MM.1S (cell line): ENCODE measurements at regions not wholly inside any gene's neighbourhood (a gene's known extent, or its start where the extent isn't known, plus 50 kb on each side); places are given as distances from the start of the nearest gene placed in this dataset.

Experiments used
- DNase-seq: peaks from one replicate; pipeline ENCODE4 v3.0.0-alpha.2; 2015
- H2AFZ ChIP-seq: fragments of 300-600 bp; sonication (generic); 2 replicates; pipeline ENCODE4 v1.6.0; 2016; ENCODE audit warnings: antibody characterized with exemption, low read length
- H3F3A ChIP-seq: fragments of 300-600 bp; sonication (generic); 2 replicates; pipeline ENCODE4 v1.6.1; 2016; ENCODE audit warnings: mild to moderate bottlenecking, antibody characterized with exemption, low read length, moderate library complexity, mixed read lengths; ENCODE audit not compliant: insufficient read depth
- H3K27ac ChIP-seq: fragments of 300-600 bp; sonication (generic); 2 replicates; pipeline ENCODE4 v1.5.1; 2016; ENCODE audit warnings: mild to moderate bottlenecking, low read length
- H3K27me3 ChIP-seq: fragments of 300-600 bp; sonication (generic); replicated peaks from 2 replicates; pipeline ENCODE4 v1.6.0; 2016; ENCODE audit warnings: low read length; ENCODE audit not compliant: insufficient read depth
- H3K36me3 ChIP-seq: fragments of 300-600 bp; sonication (generic); replicated peaks from 2 replicates; pipeline ENCODE4 v1.6.1; 2016; ENCODE audit warnings: mild to moderate bottlenecking, low read length, mixed read lengths; ENCODE audit not compliant: insufficient read depth
- H3K4me1 ChIP-seq: fragments of 300-600 bp; sonication (generic); 2 replicates; pipeline ENCODE4 v1.6.1; 2016; ENCODE audit warnings: low read length, mixed read lengths
- H3K4me2 ChIP-seq: fragments of 300-600 bp; sonication (generic); 2 replicates; pipeline ENCODE4 v1.6.0; 2016; ENCODE audit warnings: low read depth, low read length
- H3K4me3 ChIP-seq: fragments of 300-600 bp; sonication (generic); 2 replicates; pipeline ENCODE4 v1.5.1; 2016; ENCODE audit warnings: low read length, mixed read lengths
- H3K79me2 ChIP-seq: fragments of 300-600 bp; sonication (generic); 2 replicates; pipeline ENCODE4 v1.6.1; 2016; ENCODE audit warnings: mixed run types, low read length, mixed read lengths
- H3K9ac ChIP-seq: fragments of 300-600 bp; sonication (generic); 2 replicates; pipeline ENCODE4 v1.6.1; 2016; ENCODE audit warnings: low read length, mixed read lengths
- H3K9me2 ChIP-seq: fragments of 300-600 bp; sonication (generic); replicated peaks from 2 replicates; pipeline ENCODE4 v1.6.1; 2016; ENCODE audit warnings: mild to moderate bottlenecking, low read length, mixed read lengths; ENCODE audit not compliant: insufficient read depth
- H3K9me3 ChIP-seq: fragments of 300-600 bp; sonication (generic); replicated peaks from 2 replicates; pipeline ENCODE4 v1.6.1; 2016; ENCODE audit warnings: mild to moderate bottlenecking, low read length, mixed read lengths; ENCODE audit not compliant: insufficient read depth
- H4K20me1 ChIP-seq: fragments of 300-600 bp; sonication (generic); 2 replicates; pipeline ENCODE4 v1.6.1; 2016; ENCODE audit warnings: mild to moderate bottlenecking, low read length, moderate library complexity, mixed read lengths; ENCODE audit not compliant: insufficient read depth
- CTCF ChIP-seq: fragments of 300-600 bp; sonication (generic); IDR thresholded peaks from 2 replicates; pipeline ENCODE4 v1.5.1; 2016; ENCODE audit warnings: antibody characterized with exemption, low read length, mixed read lengths
- EZH2 ChIP-seq: fragments of 300-600 bp; sonication (generic); optimal IDR thresholded peaks from 2 replicates; pipeline ENCODE3; 2017; ENCODE audit warnings: low read depth, mild to moderate bottlenecking, antibody characterized with exemption, low read length, mixed read lengths
- EZH2phosphoT487 ChIP-seq: fragments of 300-600 bp; sonication (generic); IDR thresholded peaks from 2 replicates; pipeline ENCODE4 v1.6.1; 2018; ENCODE audit warnings: antibody characterized with exemption, low read length

- H3K79me2 ChIP-seq = no peaks in the 10 kb centered on the region
- no peak overlapping the region for H3K27ac ChIP-seq
- no peak overlapping the region for H3K9ac ChIP-seq
- DNase-seq = no peak
- no peaks in the 10 kb centered on the region for H3K4me1 ChIP-seq
- H3K27me3 ChIP-seq = no peaks in the 10 kb centered on the region
- no peaks in the 10 kb centered on the region for H3F3A ChIP-seq
- H2AFZ ChIP-seq = no peak overlapping the region
- H3K4me2 ChIP-seq = no peak overlapping the region
- H3K9me2 ChIP-seq = no peaks in the 10 kb centered on the region
- TF ChIP-seq EZH2phosphoT487 (no peak), EZH2 (no peak), CTCF (no peak)
- no peak overlapping the region for H3K4me3 ChIP-seq
- H4K20me1 ChIP-seq = no peaks in the 10 kb centered on the region
- H3K36me3 ChIP-seq = no peaks in the 10 kb centered on the region
- H3K9me3 ChIP-seq = no peaks in the 10 kb centered on the region
Measured at GRCh38 chr18:40569605-40570004, 1385.4 kb upstream of the PIK3C3 start.

GRCh38 chr18:40566510-40566844, 1388.6 kb upstream of the PIK3C3 start:
- Histone ChIP-seq H3K4me3 (no peak overlapping the region), H3K9me2 (no peaks in the 10 kb centered on the region), H3K9ac (no peak overlapping the region), H3K36me3 (no peaks in the 10 kb centered on the region), H3K9me3 (no peaks in the 10 kb centered on the region), H3F3A (no peaks in the 10 kb centered on the region), H3K27ac (no peak overlapping the region), H3K4me2 (no peak overlapping the region), H3K79me2 (no peaks in the 10 kb centered on the region), H4K20me1 (no peaks in the 10 kb centered on the region), H2AFZ (no peak overlapping the region), H3K4me1 (no peaks in the 10 kb centered on the region), H3K27me3 (no peaks in the 10 kb centered on the region)
- no peak for TF ChIP-seq EZH2
- TF ChIP-seq EZH2phosphoT487 = no peak
- TF ChIP-seq CTCF = no peak
- DNase-seq = no peak

- no peaks in the 10 kb centered on the region for H3K79me2 ChIP-seq
- no peaks in the 10 kb centered on the region for H3K4me1 ChIP-seq
- no peak for DNase-seq
- H3K36me3 ChIP-seq = no peaks in the 10 kb centered on the region
- H3K27me3 ChIP-seq = no peaks in the 10 kb centered on the region
- H3K4me2 ChIP-seq = no peak overlapping the region
- H4K20me1 ChIP-seq = no peaks in the 10 kb centered on the region
- TF ChIP-seq EZH2 = no peak
- no peak for TF ChIP-seq CTCF
- no peak for TF ChIP-seq EZH2phosphoT487
- H3K9ac ChIP-seq = no peak overlapping the region
- no peak overlapping the region for H2AFZ ChIP-seq
- H3K9me3 ChIP-seq = no peaks in the 10 kb centered on the region
- no peak overlapping the region for H3K4me3 ChIP-seq
- H3K9me2 ChIP-seq = no peaks in the 10 kb centered on the region
- no peaks in the 10 kb centered on the region for H3F3A ChIP-seq
- no peak overlapping the region for H3K27ac ChIP-seq
Measured at GRCh38 chr18:40565805-40566509, 1389.1 kb upstream of the PIK3C3 start.
